WTC11 (cell line): ENCODE measurements at regions not wholly inside any gene's neighbourhood (a gene's known extent, or its start where the extent isn't known, plus 50 kb on each side); places are given as distances from the start of the nearest gene placed in this dataset.

ENCODE experiments used
- ATAC-seq: fragments of 200-7000 bp; cut with Tn5 transposase; 2 replicates; pipeline ENCODE4 v1.10.0; 2021; ENCODE audit warnings: mild to moderate bottlenecking, moderate library complexity
- CTCF ChIA-PET: fragments of 300-600 bp; sonication (Branson Sonifier 250); formaldehyde crosslinking; loops from one replicate; lab custom pipeline; 2021; ENCODE audit warnings: antibody characterized with exemption; lab: Charles Lee
- POLR2A ChIA-PET: fragments of 350-600 bp; sonication (Branson Sonifier 250); formaldehyde crosslinking; loops from one replicate; lab custom pipeline; 2021; ENCODE audit warnings: antibody characterized with exemption; lab: Charles Lee
- DNase-seq: peaks from one replicate; pipeline ENCODE4 v3.0.0; 2021; ENCODE audit warnings: low spot score
- H3K27ac Mint-ChIP-seq: 2 replicates; pipeline ENCODE4 v1.8.0; 2021; ENCODE audit warnings: mixed read lengths
- H3K27me3 Mint-ChIP-seq: 2 replicates; pipeline ENCODE4 v1.8.0; 2021; ENCODE audit warnings: low read depth, mild to moderate bottlenecking, moderate library complexity, mixed read lengths
- H3K36me3 Mint-ChIP-seq: 2 replicates; pipeline ENCODE4 v1.8.0; 2021; ENCODE audit warnings: mixed read lengths
- H3K4me1 Mint-ChIP-seq: 2 replicates; pipeline ENCODE4 v1.8.0; 2022; ENCODE audit warnings: mixed read lengths
- H3K4me3 Mint-ChIP-seq: 2 replicates; pipeline ENCODE4 v1.8.0; 2021; ENCODE audit warnings: mild to moderate bottlenecking, moderate library complexity, mixed read lengths
- H3K9me3 Mint-ChIP-seq: 2 replicates; pipeline ENCODE4 v1.8.0; 2021; ENCODE audit warnings: mixed read lengths
- GABPB1 ChIP-seq: sonication (generic); formaldehyde crosslinking; IDR thresholded peaks from 2 replicates; pipeline ENCODE4 v1.8.1; 2023; ENCODE audit warnings: mild to moderate bottlenecking, missing genetic modification reagents
- NFATC4 ChIP-seq: fragments of 250-450 bp; sonication (Bioruptor Pico); IDR thresholded peaks from 2 replicates; pipeline ENCODE4 v1.9.0; 2021; ENCODE audit warnings: mild to moderate bottlenecking
- NFYB ChIP-seq: sonication (generic); formaldehyde crosslinking; conservative IDR thresholded peaks from 2 replicates; pipeline ENCODE4 v1.8.0; 2022; ENCODE audit warnings: low read depth, missing genetic modification reagents
- SMAD3 ChIP-seq: sonication (generic); formaldehyde crosslinking; IDR thresholded peaks from 2 replicates; pipeline ENCODE4 v1.8.0; 2022; ENCODE audit warnings: missing genetic modification reagents, mild to moderate bottlenecking, borderline replicate concordance
- TP53 ChIP-seq: sonication (generic); formaldehyde crosslinking; IDR thresholded peaks from 2 replicates; pipeline ENCODE4 v1.8.1; 2023; ENCODE audit warnings: mild to moderate bottlenecking, missing genetic modification reagents
- ZNF138 ChIP-seq: sonication (generic); formaldehyde crosslinking; conservative IDR thresholded peaks from 2 replicates; pipeline ENCODE4 v1.8.1; 2022; ENCODE audit warnings: mild to moderate bottlenecking, moderate library complexity, missing genetic modification reagents
- ZNF416 ChIP-seq: fragments of 250-450 bp; sonication (Bioruptor Pico); IDR thresholded peaks from 2 replicates; pipeline ENCODE4 v1.9.0; 2021; ENCODE audit warnings: mild to moderate bottlenecking, inconsistent platforms
- TF ChIP-seq, protein P1 (sequence below): sonication (generic); formaldehyde crosslinking; IDR thresholded peaks from 2 replicates; pipeline ENCODE4 v1.8.0; 2023; ENCODE audit warnings: missing genetic modification reagents, mild to moderate bottlenecking, borderline replicate concordance
- TF ChIP-seq, protein P2 (sequence below): sonication (generic); formaldehyde crosslinking; IDR thresholded peaks from 2 replicates; pipeline ENCODE4 v1.8.1; 2022; ENCODE audit warnings: mild to moderate bottlenecking, missing genetic modification reagents, moderate library complexity, borderline replicate concordance
- TF ChIP-seq, protein P3 (sequence below): sonication (generic); formaldehyde crosslinking; IDR thresholded peaks from 2 replicates; pipeline ENCODE4 v1.8.1; 2022; ENCODE audit warnings: low read depth, missing genetic modification reagents, borderline replicate concordance
- TF ChIP-seq, protein P4 (sequence below): sonication (generic); formaldehyde crosslinking; IDR thresholded peaks from 2 replicates; pipeline ENCODE4 v1.8.1; 2023; ENCODE audit warnings: mild to moderate bottlenecking, missing genetic modification reagents
- TF ChIP-seq, protein P5 (sequence below): sonication (generic); formaldehyde crosslinking; conservative IDR thresholded peaks from 2 replicates; pipeline ENCODE4 v1.8.1; 2022; ENCODE audit warnings: mild to moderate bottlenecking, missing genetic modification reagents
- TF ChIP-seq, protein P6 (sequence below): sonication (generic); formaldehyde crosslinking; conservative IDR thresholded peaks from 2 replicates; pipeline ENCODE4 v1.8.1; 2023; ENCODE audit warnings: mild to moderate bottlenecking, low read depth, missing genetic modification reagents, moderate library complexity
- TF ChIP-seq, protein P7 (sequence below): sonication (generic); formaldehyde crosslinking; IDR thresholded peaks from 2 replicates; pipeline ENCODE4 v1.8.0; 2022; ENCODE audit warnings: mild to moderate bottlenecking, missing genetic modification reagents

DNA sequence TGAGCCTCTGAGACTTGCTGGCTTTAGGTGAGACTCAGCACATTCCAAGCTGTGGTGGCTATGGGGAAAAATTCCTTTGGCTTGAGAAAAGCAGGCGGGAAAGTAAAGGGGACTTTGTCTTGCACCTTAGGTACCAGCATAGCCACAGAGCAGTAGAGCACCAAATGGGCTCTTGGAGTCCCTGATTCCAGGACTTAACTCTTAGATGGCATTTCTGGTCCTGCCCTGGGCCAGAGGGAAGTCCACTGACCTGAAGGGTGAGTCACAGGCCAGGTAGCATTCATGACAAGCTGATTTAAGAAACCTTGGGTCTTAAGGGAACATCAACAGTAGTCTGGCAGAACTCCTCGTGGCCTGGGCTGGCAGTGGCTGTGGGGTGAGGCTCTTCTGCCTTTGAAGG lies 344.7 kb downstream of the DUSP10 start (continued):
- TF ChIP-seq, protein P1, sequence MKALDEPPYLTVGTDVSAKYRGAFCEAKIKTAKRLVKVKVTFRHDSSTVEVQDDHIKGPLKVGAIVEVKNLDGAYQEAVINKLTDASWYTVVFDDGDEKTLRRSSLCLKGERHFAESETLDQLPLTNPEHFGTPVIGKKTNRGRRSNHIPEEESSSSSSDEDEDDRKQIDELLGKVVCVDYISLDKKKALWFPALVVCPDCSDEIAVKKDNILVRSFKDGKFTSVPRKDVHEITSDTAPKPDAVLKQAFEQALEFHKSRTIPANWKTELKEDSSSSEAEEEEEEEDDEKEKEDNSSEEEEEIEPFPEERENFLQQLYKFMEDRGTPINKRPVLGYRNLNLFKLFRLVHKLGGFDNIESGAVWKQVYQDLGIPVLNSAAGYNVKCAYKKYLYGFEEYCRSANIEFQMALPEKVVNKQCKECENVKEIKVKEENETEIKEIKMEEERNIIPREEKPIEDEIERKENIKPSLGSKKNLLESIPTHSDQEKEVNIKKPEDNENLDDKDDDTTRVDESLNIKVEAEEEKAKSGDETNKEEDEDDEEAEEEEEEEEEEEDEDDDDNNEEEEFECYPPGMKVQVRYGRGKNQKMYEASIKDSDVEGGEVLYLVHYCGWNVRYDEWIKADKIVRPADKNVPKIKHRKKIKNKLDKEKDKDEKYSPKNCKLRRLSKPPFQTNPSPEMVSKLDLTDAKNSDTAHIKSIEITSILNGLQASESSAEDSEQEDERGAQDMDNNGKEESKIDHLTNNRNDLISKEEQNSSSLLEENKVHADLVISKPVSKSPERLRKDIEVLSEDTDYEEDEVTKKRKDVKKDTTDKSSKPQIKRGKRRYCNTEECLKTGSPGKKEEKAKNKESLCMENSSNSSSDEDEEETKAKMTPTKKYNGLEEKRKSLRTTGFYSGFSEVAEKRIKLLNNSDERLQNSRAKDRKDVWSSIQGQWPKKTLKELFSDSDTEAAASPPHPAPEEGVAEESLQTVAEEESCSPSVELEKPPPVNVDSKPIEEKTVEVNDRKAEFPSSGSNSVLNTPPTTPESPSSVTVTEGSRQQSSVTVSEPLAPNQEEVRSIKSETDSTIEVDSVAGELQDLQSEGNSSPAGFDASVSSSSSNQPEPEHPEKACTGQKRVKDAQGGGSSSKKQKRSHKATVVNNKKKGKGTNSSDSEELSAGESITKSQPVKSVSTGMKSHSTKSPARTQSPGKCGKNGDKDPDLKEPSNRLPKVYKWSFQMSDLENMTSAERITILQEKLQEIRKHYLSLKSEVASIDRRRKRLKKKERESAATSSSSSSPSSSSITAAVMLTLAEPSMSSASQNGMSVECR (CRISPR knock-in tag): no peak
- TF ChIP-seq, protein P2, sequence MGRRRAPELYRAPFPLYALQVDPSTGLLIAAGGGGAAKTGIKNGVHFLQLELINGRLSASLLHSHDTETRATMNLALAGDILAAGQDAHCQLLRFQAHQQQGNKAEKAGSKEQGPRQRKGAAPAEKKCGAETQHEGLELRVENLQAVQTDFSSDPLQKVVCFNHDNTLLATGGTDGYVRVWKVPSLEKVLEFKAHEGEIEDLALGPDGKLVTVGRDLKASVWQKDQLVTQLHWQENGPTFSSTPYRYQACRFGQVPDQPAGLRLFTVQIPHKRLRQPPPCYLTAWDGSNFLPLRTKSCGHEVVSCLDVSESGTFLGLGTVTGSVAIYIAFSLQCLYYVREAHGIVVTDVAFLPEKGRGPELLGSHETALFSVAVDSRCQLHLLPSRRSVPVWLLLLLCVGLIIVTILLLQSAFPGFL: no peak
- TF ChIP-seq GABPB1 (CRISPR knock-in tag) (no peak), NFYB (no peak)
- TF ChIP-seq, protein P3, sequence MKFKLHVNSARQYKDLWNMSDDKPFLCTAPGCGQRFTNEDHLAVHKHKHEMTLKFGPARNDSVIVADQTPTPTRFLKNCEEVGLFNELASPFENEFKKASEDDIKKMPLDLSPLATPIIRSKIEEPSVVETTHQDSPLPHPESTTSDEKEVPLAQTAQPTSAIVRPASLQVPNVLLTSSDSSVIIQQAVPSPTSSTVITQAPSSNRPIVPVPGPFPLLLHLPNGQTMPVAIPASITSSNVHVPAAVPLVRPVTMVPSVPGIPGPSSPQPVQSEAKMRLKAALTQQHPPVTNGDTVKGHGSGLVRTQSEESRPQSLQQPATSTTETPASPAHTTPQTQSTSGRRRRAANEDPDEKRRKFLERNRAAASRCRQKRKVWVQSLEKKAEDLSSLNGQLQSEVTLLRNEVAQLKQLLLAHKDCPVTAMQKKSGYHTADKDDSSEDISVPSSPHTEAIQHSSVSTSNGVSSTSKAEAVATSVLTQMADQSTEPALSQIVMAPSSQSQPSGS (CRISPR knock-in tag): no peak

DNA sequence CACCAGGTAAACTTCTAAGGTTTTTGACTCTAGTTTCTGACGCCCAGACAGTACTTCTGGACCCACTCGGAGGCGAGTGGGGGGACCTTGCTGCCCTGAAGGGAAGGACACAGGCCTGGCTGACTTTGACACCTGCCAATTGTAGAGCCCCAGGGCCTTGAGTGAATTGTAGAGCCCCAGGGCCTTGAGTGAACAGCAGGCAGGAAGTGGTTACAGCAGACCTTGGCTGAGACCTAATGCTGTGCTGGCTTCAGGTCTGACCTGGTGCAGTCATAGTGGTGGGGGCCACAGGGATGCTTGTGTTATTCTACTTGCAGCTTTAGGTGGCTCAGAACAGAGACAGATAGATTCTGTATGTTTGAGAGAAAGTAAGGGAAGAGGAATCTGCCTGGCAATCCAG lies 344.3 kb downstream of the DUSP10 start:
- CTCF ChIA-PET: no interaction called here
- POLR2A ChIA-PET: interaction anchor here (0.6 kb wide), 1 partner anchor 62 kb away, joined by 3 read pairs; no protein-coding TSS in a partner anchor
- H3K36me3 Mint-ChIP-seq: no peaks in the 10 kb centered on the region
- ATAC-seq (no peak), DNase-seq (no peak)
- peaks cover 7% of the 10 kb centered on the region for H3K4me1 Mint-ChIP-seq
- peaks cover 24% of the 10 kb centered on the region for H3K9me3 Mint-ChIP-seq
- TF ChIP-seq, protein P4, sequence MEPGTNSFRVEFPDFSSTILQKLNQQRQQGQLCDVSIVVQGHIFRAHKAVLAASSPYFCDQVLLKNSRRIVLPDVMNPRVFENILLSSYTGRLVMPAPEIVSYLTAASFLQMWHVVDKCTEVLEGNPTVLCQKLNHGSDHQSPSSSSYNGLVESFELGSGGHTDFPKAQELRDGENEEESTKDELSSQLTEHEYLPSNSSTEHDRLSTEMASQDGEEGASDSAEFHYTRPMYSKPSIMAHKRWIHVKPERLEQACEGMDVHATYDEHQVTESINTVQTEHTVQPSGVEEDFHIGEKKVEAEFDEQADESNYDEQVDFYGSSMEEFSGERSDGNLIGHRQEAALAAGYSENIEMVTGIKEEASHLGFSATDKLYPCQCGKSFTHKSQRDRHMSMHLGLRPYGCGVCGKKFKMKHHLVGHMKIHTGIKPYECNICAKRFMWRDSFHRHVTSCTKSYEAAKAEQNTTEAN (CRISPR knock-in tag): no peak
- no peak for TF ChIP-seq NFATC4 (CRISPR knock-in tag)
- TF ChIP-seq ZNF138: no peak
- TF ChIP-seq, protein P5, sequence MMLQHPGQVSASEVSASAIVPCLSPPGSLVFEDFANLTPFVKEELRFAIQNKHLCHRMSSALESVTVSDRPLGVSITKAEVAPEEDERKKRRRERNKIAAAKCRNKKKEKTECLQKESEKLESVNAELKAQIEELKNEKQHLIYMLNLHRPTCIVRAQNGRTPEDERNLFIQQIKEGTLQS (CRISPR knock-in tag): no peak
- no peak overlapping the region for H3K4me3 Mint-ChIP-seq
- no peaks in the 10 kb centered on the region; the same call in 1 of the 2 replicates for H3K27me3 Mint-ChIP-seq
- H3K27ac Mint-ChIP-seq: no peak overlapping the region

DNA sequence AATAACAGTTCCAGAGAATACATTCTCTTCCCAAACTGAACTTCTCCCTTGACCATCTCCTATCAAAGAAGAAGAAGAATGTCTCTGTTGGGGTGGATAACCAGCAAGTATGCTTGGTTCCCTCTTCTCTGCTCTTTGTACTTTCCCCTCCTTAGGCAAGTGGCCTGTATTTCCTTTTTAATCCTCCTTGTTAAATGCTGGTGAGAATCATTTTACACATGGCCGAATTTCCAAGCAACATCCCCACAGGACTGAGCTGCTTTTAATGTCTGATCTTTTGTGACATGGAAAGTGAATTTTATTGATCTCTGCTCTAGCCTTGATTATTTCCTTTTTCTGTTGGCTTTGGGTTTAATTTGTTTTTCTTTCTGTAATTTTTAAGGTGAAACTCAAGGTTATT lies 336.7 kb downstream of the DUSP10 start:
- H3K27ac Mint-ChIP-seq: no peak overlapping the region
- ChIA-PET POLR2A (no interaction called here), CTCF (no interaction called here)
- no peaks in the 10 kb centered on the region for H3K27me3 Mint-ChIP-seq
- H3K4me3 Mint-ChIP-seq: no peak overlapping the region
- peaks cover 18% of the 10 kb centered on the region for H3K4me1 Mint-ChIP-seq
- no peak for ATAC-seq
- no peak for DNase-seq
- peaks cover 4% of the 10 kb centered on the region for H3K9me3 Mint-ChIP-seq
- H3K36me3 Mint-ChIP-seq: no peaks in the 10 kb centered on the region
- TF ChIP-seq ZNF138 (no peak), TP53 (CRISPR knock-in tag) (no peak), SMAD3 (CRISPR knock-in tag) (no peak), ZNF416 (no peak)
- TF ChIP-seq, protein P6, sequence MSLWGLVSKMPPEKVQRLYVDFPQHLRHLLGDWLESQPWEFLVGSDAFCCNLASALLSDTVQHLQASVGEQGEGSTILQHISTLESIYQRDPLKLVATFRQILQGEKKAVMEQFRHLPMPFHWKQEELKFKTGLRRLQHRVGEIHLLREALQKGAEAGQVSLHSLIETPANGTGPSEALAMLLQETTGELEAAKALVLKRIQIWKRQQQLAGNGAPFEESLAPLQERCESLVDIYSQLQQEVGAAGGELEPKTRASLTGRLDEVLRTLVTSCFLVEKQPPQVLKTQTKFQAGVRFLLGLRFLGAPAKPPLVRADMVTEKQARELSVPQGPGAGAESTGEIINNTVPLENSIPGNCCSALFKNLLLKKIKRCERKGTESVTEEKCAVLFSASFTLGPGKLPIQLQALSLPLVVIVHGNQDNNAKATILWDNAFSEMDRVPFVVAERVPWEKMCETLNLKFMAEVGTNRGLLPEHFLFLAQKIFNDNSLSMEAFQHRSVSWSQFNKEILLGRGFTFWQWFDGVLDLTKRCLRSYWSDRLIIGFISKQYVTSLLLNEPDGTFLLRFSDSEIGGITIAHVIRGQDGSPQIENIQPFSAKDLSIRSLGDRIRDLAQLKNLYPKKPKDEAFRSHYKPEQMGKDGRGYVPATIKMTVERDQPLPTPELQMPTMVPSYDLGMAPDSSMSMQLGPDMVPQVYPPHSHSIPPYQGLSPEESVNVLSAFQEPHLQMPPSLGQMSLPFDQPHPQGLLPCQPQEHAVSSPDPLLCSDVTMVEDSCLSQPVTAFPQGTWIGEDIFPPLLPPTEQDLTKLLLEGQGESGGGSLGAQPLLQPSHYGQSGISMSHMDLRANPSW (CRISPR knock-in tag): no peak
- TF ChIP-seq, protein P7, sequence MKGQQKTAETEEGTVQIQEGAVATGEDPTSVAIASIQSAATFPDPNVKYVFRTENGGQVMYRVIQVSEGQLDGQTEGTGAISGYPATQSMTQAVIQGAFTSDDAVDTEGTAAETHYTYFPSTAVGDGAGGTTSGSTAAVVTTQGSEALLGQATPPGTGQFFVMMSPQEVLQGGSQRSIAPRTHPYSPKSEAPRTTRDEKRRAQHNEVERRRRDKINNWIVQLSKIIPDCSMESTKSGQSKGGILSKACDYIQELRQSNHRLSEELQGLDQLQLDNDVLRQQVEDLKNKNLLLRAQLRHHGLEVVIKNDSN: no peak
- TF ChIP-seq, protein P1 (CRISPR knock-in tag): no peak
